HG03097 (cell line): ENCODE measurements at regions not wholly inside any gene's neighbourhood (a gene's known extent, or its start where the extent isn't known, plus 50 kb on each side); places are given as distances from the start of the nearest gene placed in this dataset.

Experiments
- ATAC-seq: cut with Tn5 transposase; IDR thresholded peaks from one replicate; pipeline ENCODE4 v1.9.1; 2021; ENCODE audit not compliant: unreplicated experiment, low FRiP score

DNA sequence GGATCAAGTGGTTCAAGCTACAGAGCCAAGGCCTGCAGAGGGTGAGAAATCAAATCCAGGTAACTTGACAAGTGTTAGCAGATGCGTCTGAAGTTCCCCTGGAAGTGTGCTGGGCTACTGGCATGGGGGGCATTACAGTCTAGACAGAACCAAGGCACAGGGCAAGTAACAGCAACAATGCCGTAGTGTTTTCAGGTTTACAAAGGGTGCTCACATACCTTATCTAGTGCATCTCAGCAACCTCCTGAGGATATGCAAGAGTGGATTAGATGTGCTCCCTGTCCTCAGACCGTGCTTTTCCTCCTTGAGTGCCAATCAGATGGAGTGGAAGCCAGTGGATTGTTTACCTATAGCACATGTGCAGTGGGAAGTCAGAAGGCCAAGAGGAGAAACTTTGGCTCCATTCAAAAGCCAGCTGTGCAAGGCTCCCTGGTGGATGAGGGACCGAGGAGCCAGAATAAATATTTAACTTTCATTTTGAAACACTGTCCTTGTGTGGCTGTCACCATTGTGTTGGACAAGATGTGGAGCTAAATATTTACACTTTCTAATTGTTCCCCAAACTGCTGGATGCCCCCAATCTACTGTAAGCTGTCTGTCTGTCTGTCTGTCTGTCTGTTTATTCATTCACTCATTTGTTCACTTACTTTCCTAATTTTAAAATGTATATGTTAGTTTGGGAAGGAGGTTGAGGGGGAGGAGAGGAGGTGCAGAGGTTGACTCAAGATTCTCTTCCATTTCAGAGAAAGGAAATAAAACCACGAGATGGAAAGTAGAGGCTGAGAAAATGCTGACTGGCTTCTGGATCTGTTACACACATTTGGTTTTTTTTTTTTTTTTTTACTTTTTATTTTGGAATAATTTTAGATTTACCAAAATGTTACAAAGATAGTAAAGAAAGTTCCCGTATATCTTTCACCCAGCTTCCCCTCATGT is 184.0 kb upstream of the PARP11 start:
- no peak for ATAC-seq

- ATAC-seq = no peak
These were observed 181.4 kb upstream of the PARP11 start for GRCh38 chr12:4054630-4055029.

DNA sequence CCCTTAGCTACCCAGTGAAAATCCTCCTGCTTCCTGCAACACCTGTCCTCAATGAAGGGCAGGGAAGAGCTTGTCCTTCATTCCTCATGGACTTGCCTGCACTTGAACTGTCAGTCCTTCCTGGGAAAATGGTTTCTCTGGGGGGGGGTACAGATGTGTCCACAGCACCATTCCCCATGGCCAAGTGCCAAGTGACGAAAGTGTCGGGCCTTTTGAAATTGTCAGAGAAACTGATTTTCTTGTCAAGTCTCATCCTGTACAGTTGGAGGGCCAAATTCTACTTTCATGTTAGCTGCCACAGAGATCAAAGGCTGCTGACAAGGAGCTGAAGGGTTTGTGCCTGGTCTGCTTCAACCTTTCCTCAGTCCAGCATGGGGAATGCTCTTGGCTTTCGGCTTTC is 179.5 kb upstream of the PARP11 start:
- ATAC-seq = no peak

- no peak for ATAC-seq
These were observed 178.4 kb upstream of the PARP11 start for GRCh38 chr12:4051596-4051995.

DNA sequence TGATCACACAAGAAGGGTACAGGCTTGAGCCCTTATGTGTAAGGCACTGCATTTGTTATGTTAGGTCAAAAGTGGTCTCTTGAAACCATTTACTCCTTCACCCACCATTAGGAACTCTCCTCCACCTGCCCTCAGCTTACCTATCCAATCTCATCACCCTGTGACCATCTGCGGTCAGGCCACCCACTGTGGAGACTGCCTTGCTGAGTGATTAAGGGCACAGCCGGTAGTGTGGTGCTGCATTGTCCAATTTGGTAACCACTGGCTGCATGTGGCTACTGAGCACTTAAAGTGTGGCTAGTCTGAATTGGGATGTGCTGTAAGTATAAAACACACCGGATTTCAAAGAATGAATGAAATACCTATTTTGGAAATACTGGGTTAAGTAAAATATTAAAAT is 177.1 kb upstream of the PARP11 start:
- no peak for ATAC-seq

DNA sequence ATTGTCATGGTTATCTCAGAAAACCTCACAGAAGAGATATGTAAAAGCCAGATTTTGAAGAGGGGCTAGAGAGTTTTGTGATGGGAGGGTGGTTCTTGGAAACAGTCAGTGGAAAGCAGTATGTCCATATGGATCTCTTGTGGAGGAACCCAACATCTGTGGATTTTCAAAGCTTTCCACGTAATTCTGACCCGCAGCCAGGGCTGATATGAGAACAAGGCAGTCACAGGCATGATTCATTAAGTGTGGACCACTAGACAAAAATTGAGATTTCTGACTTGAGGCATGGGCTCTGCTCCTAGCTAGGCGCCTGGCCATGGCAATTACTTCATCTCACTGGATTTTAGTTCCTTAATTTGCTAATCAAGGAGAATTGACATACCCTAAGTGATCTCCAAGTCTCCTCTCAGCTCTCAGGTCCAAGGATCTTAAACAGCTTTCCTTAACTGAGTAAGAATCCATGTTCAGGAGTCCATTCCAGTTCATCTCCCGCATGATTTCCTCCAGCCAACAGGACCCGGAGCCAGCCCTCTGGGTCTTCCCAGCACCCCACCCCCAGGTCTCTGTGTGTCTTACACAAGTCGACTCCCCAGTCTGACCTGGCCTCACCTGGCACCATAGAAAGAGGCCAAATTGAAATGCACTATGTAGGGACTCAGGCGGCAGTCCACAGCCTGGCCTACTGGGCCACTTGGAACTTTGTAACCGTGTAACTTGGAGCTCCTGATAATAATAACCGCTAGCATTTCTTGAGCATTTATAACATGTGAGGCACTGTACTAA is 176.3 kb upstream of the PARP11 start:
- no peak for ATAC-seq

DNA sequence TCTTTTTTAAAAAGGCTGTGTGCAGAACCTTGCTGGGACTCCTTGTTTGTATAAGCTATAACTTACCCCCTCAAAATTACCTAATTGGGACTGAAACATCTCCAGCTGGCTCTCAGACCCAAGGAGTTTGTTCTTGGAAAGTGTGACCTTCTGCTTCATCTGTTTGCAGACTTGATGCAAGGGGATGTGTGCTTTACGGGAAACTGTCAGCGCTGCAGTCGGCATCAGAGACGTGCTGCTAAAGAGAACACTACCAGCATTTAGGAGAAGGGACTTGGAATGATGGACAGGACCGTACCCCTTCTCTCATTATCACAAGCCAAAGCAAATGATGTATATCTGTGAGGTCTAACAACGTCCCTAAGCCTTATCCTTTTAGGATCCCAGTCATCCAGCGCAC is 174.2 kb upstream of the PARP11 start:
- no peak for ATAC-seq

DNA sequence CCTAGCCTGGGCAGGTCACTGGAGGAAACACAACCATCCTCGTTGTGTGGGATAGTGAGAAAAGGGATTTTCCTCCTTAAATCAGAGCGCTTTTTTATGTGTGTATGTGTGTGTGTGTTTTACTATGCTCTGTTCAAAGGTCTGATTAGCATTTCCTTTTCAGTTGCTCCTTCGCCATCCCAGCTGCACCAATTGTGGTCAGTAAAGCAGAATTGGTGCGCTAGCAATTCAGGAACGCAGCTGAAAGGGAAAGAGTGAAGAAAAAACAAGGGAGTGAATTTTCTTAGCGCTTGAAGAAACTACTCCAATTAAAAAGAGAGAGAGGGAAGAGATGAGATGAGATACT is 173.3 kb upstream of the PARP11 start:
- ATAC-seq = no peak

DNA sequence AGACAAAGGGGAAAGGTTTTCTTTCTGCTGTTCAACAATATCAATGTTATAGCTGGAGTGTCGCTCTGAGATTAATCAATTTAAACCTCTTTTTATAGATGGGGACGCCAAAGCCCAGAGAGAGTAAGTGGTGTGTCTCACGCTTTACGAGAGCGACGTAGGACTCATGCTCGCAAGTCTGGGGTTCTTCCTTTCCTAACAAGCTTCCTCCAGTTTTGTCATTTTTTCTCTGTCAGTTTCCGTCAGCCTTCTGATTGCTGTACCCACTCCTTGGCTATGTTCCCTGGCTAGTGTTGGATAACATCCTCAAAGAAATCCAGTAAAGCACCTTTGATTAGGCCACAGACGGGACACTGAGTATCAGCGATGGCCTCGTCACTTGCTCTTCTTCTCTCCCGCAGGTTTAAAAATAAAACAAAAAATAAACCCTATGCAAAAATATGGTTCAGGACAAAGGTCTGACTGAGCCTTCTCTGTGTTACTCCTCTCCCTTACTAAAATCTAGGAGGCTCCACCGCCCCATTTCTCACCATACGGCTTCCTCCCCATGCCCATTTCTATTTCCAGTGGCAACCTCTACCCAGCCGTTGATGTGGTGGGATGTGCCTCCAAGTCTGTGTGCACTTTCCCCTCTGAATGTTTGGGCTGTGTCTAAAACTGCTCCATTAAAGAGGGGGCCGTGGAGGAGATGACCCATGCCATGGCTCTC is 172.7 kb upstream of the PARP11 start:
- no peak for ATAC-seq

DNA sequence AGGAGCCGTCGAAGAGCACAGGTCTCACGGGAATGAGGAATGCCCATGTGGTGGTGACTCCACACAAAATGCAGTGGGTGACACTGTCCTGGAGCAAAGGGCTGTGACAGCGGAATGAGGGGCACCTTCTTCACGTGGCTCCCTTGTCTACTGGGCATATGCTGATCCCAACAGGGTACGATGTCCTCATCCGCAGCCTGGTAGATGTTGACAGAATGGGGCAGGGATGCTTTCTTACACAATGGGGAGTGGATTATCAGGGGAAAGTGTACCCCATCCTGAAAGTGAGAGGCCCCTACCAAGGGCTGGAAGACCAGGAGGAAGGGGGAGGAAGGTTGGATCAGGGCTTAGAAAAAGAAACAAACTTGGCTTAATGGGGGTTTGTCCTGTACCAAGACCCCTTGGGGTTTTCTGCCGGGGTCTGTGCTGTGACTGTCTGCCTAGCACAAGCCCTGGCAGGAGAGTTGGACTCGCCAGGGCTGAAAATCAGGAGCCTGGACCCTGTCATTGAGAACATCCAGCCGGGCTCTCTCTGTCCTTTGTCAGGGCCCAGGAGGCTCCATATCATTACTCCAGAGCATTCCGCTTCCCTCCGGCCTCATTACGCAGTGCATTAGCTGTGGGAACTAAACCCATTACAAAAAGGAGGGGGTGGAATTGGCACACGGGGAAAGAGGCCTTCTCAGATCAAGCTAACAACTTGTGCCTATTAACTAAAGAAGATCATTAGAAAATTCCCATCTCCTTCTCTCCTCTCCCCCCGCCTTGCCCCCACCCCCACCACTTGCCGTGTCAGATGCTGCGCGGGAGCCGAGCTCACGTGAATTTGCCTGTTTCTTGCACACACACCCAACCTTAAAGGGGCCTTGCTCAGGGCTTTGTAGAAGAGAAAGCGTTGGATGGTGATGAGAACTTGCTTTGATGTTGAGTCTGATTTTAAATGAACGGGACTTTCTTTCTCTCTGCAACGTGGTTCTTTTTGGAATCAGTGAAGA is 171.8 kb upstream of the PARP11 start:
- no peak for ATAC-seq

- no peak for ATAC-seq
These were observed 170.9 kb upstream of the PARP11 start for GRCh38 chr12:4044101-4044500.

- no peak for ATAC-seq
These were observed 168.1 kb upstream of the PARP11 start for GRCh38 chr12:4041187-4041885.

DNA sequence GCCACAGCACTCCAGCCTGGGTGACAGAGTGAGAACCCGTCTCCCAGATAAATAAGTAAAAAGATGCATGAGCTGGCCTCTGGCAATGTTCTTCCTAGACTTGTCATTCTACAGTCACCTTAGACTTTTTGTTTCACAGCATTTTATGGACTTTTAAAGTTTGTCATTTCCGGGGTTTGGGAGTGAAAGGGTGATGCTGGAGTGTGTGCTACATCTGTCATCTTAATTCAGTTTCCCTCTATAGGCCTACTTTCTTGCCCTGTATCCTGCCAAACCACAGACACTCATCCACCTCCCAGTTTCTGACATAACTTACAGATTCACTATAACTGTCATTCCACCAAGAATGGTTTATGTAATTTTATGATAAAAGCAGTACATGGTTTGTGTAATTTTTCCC is 166.7 kb upstream of the PARP11 start:
- ATAC-seq = no peak

- no peak for ATAC-seq
These were observed 164.6 kb upstream of the PARP11 start for GRCh38 chr12:4037747-4038312.

GRCh38 chr12:4036671-4037271 is 163.6 kb upstream of the PARP11 start:
- no peak for ATAC-seq

- no peak for ATAC-seq
These were observed 161.7 kb upstream of the PARP11 start for GRCh38 chr12:4034921-4035320.

- no peak for ATAC-seq
These were observed 159.9 kb upstream of the PARP11 start for GRCh38 chr12:4032924-4033615.

DNA sequence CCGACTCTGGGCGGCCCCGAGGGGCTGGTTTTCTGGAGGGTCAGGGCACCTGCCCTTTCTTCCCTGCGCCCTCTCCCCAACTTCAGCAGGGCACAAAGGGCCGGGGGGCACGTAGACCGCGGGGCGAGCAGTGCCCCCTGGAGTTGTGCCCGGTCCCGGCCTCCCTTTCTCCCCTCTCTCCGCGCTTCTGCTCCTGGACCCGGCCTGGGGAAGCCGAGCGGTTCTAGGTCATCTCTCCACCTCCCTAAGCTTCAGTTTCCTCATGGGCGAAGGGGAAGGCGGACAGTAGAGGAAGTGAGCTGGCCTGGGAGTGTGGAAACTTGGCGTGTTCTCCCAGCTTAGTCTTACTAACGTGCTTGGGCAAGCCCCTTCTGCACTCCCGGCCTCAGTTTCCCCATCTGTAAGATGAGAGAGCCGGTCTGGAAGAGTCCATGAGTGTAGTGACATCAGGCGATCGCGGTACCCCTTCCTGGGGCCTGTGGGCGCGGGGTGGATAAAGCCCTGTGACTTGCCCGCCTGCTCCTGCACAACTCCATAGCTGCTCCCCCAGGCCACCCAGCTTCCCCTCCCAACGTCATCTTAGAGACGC is 158.6 kb upstream of the PARP11 start:
- no peak for ATAC-seq
